HG03060 (cell line): ENCODE measurements at regions not wholly inside any gene's neighbourhood (a gene's known extent, or its start where the extent isn't known, plus 50 kb on each side); places are given as distances from the start of the nearest gene placed in this dataset.
"Not testable (repeated sequence)": the region's sequence is repeated elsewhere in the genome, so short reads cannot be mapped to it uniquely, and the experiment has no call there.

Experiments used
- ATAC-seq: cut with Tn5 transposase; IDR thresholded peaks from one replicate; pipeline ENCODE4 v1.9.1; 2021; ENCODE audit warnings: low read depth, moderate number of reproducible peaks; ENCODE audit not compliant: unreplicated experiment

- ATAC-seq = not testable (repeated sequence)
Observed at GRCh38 chr4:26064009-26064408, 150.0 kb downstream of the SMIM20 start.

GRCh38 chr4:26065833-26066232, 151.8 kb downstream of the SMIM20 start:
- no peak for ATAC-seq

GRCh38 chr4:26067035-26067434, 153.0 kb downstream of the SMIM20 start:
- no peak for ATAC-seq

GRCh38 chr4:26069218-26069617, 155.2 kb downstream of the SMIM20 start:
- no peak for ATAC-seq

- ATAC-seq = no peak
Observed at GRCh38 chr4:26071688-26072087, 157.7 kb downstream of the SMIM20 start.

GRCh38 chr4:26073886-26074560, 160.0 kb downstream of the SMIM20 start:
- no peak for ATAC-seq

GRCh38 chr4:26074712-26075430, 160.9 kb downstream of the SMIM20 start:
- ATAC-seq = peak; percentile 44

GRCh38 chr4:26075583-26075982, 161.6 kb downstream of the SMIM20 start:
- ATAC-seq = peak; percentile 21

- ATAC-seq = peak; percentile 68
Observed at GRCh38 chr4:26076000-26076587, 162.1 kb downstream of the SMIM20 start.

GRCh38 chr4:26076896-26077295, 162.9 kb downstream of the SMIM20 start:
- no peak for ATAC-seq

GRCh38 chr4:26077756-26078155, 163.7 kb downstream of the SMIM20 start:
- ATAC-seq = no peak

GRCh38 chr4:26080870-26081628, 167.0 kb downstream of the SMIM20 start:
- ATAC-seq = no peak

- ATAC-seq = no peak
Observed at GRCh38 chr4:26081795-26082498, 167.9 kb downstream of the SMIM20 start.

GRCh38 chr4:26082565-26082964, 168.5 kb downstream of the SMIM20 start:
- no peak for ATAC-seq

GRCh38 chr4:26083987-26084386, 170.0 kb downstream of the SMIM20 start:
- peak; percentile 43 for ATAC-seq

- ATAC-seq = no peak
Observed at GRCh38 chr4:26084414-26084813, 170.4 kb downstream of the SMIM20 start.

GRCh38 chr4:26085551-26085950, 171.5 kb downstream of the SMIM20 start:
- ATAC-seq = no peak

GRCh38 chr4:26086621-26087441, 172.8 kb downstream of the SMIM20 start:
- no peak for ATAC-seq

GRCh38 chr4:26088433-26088928, 174.5 kb downstream of the SMIM20 start:
- peak; percentile 49 for ATAC-seq
